Head of caudate nucleus (tissue), 42 donors: ENCODE measurements at regions not wholly inside any gene's neighbourhood (a gene's known extent, or its start where the extent isn't known, plus 50 kb on each side); places are given as distances from the start of the nearest gene placed in this dataset.
A peak's percentile ranks its signal among the peaks of the same experiment; 100 is the strongest.
"Not testable (repeated sequence)": the region's sequence is repeated elsewhere in the genome, so short reads cannot be mapped to it uniquely, and the experiment has no call there.

Experiments used
- DNase-seq, 42 donors: peaks; one replicate each; pipeline versions ENCODE4 v3.0.0 to v3.0.0-alpha.2; 2020 to 2021; ENCODE audit warnings: mixed read lengths in 7 of 42
- intact Hi-C: fragments of 100-400 bp; cut with DNase I; formaldehyde crosslinking; loops from one replicate; pipeline ENCODE4 v1.15.0; 2022

GRCh38 chr12:127980585-127980984, 286.4 kb upstream of the TMEM132C start:
- no peak for DNase-seq
- intact Hi-C loops: no loop called here

- intact Hi-C loops: no loop called here
- DNase-seq: no peak
These were observed 285.1 kb upstream of the TMEM132C start for GRCh38 chr12:127981875-127982274.

- intact Hi-C loops, DNase-seq: not testable (repeated sequence)
These were observed 283.7 kb upstream of the TMEM132C start for GRCh38 chr12:127983213-127983791.

GRCh38 chr12:127984386-127985055, 282.4 kb upstream of the TMEM132C start:
- intact Hi-C loops: no loop called here
- peak in 4 of 42 donors; percentile 22 to 42 (median 31) for DNase-seq

- intact Hi-C loops: no loop called here
- DNase-seq: peak in 5 of 42 donors; percentile 14 to 50 (median 34)
These were observed 279.6 kb upstream of the TMEM132C start for GRCh38 chr12:127987199-127987901.

GRCh38 chr12:127991485-127991884, 275.5 kb upstream of the TMEM132C start:
- intact Hi-C loops: no loop called here
- no peak for DNase-seq

- intact Hi-C loops: no loop called here
- DNase-seq: no peak
These were observed 268.0 kb upstream of the TMEM132C start for GRCh38 chr12:127998988-127999387.

- intact Hi-C loops: no loop called here
- peak in 1 of 42 donors; percentile 4 for DNase-seq
These were observed 262.5 kb upstream of the TMEM132C start for GRCh38 chr12:128004383-128004938.

GRCh38 chr12:128007250-128007649, 259.7 kb upstream of the TMEM132C start:
- no peak for DNase-seq
- intact Hi-C loops: no loop called here

- DNase-seq: no peak
- intact Hi-C loops: no loop called here
These were observed 258.6 kb upstream of the TMEM132C start for GRCh38 chr12:128008341-128008740.

GRCh38 chr12:128009108-128009507, 257.9 kb upstream of the TMEM132C start:
- intact Hi-C loops: no loop called here
- no peak for DNase-seq

- DNase-seq: no peak
- intact Hi-C loops: no loop called here
These were observed 254.9 kb upstream of the TMEM132C start for GRCh38 chr12:128012110-128012509.

- DNase-seq: no peak
- intact Hi-C loops: no loop called here
These were observed 251.7 kb upstream of the TMEM132C start for GRCh38 chr12:128015276-128015675.

- DNase-seq: no peak
These were observed 248.9 kb upstream of the TMEM132C start for GRCh38 chr12:128018067-128018466.

GRCh38 chr12:128019996-128020544, 246.9 kb upstream of the TMEM132C start:
- intact Hi-C loops: no loop called here
- no peak for DNase-seq

More at GRCh38 chr12:128018067-128018466, 248.9 kb upstream of the TMEM132C start:
- intact Hi-C loops: no loop called here

- intact Hi-C loops: no loop called here
- DNase-seq: no peak
These were observed 245.4 kb upstream of the TMEM132C start for GRCh38 chr12:128021561-128021960.

GRCh38 chr12:128025589-128026245, 241.3 kb upstream of the TMEM132C start:
- intact Hi-C loops: no loop called here
- DNase-seq: no peak

- no peak for DNase-seq
- intact Hi-C loops: no loop called here
These were observed 240.0 kb upstream of the TMEM132C start for GRCh38 chr12:128026696-128027574.
